AG08395 (cell line): ENCODE measurements at regions not wholly inside any gene's neighbourhood (a gene's known extent, or its start where the extent isn't known, plus 50 kb on each side); places are given as distances from the start of the nearest gene placed in this dataset.
"Not testable (repeated sequence)": the region's sequence is repeated elsewhere in the genome, so short reads cannot be mapped to it uniquely, and the experiment has no call there.

Experiments used
- DNase-seq: peaks from one replicate; pipeline ENCODE4 v3.0.0; 2012; ENCODE audit warnings: mixed read lengths, low spot score

DNA sequence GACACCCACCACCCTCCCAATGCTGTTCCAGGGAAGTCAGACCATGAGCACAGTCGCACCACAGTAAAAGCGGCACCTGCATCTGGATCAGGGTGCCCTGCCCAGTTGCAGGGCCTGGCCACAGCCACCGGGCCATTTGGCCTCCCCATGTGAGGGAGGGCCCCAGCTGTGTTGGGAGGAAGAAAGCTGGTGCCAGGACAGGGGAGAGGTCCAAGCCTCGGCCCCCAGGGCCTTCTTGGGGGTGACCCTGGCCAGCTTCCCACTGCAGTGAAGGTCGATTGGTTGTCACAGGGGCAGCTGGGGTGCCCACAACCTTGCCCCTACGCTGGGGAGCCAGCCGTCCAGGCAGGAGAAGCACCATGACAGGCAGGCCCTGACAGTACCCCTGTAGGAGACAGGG lies 183.2 kb upstream of the RAB6C start:
- DNase-seq, result no peak

DNA sequence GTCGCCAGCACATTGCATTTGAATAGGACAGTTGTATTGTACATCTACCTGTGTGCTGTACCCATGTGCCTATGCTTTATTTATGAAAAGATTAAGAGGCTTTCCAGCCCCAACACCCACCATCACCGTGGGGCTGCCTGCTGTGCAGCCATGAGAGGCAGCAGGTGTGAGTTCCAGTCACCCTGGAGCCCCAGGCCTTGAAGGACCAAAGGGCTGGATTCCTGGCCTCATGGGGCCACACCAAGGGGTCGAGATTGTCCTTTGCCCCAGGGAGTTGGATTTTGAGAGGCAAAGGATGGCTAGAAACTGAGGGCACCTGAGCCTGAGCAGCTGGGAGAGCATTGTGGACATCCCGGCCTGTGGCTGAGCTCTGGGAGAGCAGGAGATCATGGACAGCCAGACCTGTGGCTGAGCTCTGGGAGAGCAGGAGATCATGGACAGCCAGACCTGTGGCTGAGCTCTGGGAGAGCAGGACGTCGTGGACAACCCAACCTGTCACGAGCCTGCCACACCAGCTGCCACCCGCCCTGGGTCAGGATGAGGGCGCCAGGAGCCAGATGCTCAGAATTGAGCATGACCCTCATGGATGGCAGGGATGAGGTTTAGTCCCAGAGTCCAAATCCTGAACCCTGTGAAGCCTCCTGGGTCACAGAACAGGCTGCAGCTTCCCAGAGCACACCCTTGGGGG lies 182.5 kb upstream of the RAB6C start:
- DNase-seq, result no peak

DNA sequence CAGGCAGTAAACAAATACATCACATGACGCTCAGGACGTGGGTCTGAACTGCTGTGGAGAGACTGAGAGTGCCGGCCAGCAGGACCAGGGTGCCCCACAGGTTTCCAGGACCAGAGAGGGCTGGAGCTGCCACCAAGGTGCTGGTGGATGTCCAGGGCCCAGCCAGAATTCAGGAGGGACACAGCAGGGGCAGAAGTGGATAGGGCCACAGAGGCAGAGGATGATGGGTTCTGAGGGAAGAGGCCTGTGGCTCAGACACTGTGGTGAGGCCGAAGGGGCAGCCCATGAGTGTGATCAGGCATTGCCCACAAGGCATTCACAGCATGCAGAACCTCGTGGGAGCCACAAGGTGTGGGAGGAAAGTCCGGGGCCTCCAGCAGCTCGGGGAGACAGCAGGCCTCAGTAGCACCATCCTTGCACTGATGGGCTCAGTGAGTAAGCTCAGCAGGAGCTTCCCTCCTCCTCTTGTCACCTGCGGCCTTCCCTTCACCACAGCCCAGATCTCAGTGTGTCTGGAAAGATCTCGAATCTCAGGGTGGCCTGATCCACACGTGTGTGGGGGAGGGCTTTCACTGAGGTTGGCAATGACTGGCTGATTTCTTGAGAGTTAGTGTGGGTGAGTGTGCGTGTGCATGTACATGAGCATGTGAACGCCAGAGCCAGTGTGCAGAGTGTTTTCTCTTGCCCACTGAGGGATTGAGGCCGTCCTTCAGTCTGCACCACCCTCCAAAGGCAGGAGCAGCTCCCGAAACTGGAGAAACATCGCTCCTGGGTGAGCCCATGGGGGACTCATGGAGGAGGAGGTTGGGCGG lies 181.8 kb upstream of the RAB6C start:
- DNase-seq, result no peak

DNA sequence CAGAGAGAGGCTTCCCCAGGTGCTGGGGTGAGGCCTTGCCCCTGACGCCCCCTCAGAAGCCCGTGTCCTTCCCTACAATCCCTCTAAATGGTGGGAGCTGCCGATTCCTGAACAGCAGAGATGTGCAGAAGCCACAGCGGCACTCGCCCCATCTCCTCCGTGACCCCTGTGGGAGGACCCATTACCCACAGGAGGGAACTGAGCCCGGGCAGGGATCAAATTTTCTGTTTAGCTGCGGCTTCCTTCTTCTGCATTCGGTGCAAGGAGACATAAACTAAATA lies 181.2 kb upstream of the RAB6C start:
- no peak for DNase-seq

DNA sequence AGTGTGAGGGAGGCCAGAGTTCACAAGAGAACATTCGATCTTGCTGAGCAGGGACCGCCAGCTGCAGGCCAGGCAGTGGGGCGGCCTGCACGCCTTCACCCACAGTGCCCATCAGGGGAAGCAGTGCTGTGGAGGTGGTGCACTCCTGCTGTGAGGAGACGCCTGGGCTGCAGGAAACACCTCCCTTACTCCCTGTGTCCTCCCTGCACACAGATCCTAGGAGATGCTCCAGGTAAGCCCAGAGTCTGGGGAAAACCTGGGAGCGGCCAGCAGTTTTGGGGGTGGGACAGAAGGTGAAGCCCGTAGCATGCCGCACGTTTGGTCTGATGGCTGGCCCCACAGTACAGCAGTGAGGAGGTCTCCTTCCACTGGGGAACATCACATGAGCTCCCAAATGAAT lies 180.8 kb upstream of the RAB6C start:
- no peak for DNase-seq

DNA sequence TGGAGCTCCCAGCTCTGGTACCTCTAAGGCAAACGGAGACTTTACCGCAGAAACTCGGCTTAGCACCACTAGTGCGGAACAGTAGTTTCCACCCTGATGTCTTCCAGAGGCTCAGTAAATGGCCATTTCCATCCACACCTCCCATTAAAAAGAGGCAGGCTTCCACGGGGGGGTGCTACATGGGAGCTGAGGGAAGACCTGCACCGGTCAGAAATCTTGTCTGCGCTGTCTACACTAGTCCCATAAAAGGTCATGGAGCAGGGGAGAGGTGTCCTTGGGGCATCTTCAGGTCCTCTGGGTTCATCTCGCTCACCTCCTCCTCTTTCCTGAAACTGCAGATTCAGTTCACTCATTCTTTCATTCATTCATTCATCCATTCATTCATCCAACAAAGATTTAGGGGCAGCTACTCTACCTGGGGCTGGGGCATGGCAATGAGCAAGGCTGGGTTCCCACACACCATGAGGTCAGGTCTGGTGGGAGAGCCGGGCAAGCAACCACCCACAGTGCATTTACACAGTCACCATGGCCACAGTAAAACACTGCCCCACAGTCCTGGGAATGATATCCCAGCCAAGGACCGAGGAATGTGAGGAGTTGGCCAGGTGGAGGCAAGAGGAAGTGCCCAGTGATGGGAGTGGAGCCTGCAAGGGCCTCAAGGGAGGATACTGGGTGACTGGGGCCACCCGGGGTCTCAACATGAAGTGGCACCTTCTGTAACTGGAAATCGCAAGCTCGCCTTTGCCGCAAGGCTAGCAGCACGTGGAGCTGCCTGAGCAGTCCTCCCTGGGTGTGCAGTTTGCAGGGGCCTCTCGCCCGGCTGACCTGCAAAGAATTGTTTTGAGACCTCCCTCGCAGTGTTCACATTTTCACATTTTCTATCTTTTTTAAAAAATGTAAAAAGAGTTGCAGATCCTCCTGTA lies 180.2 kb upstream of the RAB6C start:
- DNase-seq, result no peak

DNA sequence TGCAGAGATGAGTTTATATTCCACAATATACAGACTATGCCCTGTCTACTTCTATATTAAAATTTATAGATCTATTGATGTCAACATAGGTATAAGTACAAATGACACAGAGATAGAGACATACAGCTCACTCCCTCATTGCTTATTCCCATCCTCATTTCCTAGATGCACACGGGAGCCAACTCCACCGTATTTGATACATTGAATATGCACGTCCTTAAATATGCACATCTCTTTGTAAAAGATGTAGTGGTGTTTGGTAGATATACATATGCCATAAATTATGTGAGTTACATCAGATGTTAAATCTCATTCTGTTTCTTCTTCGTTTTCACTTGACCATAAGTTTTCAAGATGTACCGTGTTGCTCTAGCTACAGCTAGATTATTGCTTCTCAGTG lies 179.2 kb upstream of the RAB6C start:
- no peak for DNase-seq

DNA sequence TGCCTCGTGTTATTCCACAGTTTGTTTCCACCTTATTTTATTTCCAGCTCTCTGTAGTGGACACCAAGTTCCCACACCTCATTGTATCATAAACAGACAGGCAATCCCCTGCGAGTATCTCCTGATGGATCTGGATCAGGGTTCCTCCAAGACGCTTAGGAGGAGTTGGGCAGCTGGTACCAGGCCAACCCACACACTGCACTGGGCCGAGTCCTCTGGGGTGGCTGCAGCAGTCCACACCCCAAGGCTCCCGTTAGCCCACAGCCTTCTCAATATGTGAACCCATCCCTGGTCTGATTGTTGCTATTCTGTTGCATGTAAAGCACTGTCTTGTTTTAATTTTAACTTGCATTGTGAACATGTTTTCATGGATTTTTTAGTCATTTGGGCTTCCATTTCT lies 178.8 kb upstream of the RAB6C start:
- DNase-seq, result no peak

DNA sequence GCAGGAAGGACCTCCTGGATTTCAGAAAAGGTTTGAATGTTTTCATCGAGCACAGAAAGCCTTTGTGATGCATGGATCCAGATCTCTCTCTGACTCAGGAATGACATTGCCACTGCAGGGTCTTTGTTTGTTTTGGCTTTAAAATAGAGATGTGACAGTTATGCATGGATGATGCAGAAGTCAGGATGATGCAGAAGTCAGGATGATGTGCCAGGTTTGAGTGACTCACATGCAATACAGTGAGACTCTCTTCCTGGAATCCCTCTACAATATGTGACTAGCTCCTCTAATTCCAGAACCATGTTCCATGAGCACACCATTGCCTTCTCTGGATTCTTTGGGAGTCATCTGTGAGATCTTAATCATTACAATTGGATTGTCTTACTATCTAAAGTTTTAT lies 177.9 kb upstream of the RAB6C start:
- DNase-seq, result peak; percentile 82

DNA sequence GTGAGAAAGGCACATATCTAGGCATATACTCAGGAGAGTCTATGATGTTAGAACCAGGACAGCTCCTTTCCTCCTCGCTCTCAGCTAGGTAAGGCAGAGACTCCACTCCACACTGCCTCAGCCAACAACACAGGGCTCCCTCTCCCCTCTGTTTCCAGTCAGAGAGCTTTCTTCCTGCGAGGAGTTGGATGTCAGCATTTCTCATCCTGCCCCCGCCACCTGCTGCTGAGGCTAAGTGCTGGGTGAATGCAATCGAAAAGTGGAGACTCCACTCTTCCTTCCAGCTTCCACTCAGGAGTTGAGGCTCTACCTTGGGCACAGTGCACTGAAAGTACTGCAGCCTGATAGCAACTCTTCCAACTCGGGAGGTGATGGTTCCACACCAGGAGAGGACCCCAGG lies 177.2 kb upstream of the RAB6C start:
- no peak for DNase-seq

DNA sequence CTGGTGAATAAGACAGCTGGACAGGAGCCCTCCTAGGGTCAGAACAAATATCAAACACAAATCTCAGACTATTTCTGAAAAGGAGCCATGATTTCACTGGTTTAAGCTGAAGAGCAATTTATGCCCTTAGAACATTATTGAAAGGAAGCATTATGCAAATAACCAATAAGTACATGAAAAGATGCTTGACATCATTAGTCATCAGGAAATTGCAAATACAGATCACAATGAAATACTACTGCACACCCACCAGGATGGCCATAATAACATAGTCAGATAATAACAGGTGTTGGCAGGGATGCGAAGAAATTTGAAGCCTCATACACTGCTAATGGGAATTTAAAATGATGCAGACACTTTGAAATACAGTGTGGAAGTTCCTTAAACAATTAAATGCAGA lies 176.4 kb upstream of the RAB6C start:
- no peak for DNase-seq

DNA sequence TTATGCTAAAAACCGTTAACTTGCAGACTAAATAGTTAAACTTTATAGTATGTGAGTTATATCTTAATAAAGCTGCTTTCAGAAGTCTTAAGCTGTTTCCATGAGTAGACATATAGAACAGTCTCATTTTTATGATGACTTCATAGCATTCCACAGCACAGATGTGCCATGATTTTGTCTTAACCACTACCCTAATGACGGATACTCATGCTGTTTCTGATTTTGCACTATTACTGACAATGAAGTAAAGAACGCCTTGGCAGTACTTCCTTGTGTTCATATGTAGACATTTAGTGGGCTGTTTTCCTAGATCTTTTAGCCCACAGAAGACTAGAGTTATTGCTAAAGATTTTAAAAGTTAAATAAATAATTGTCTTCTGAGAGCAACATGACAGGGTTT lies 175.6 kb upstream of the RAB6C start:
- no peak for DNase-seq

DNA sequence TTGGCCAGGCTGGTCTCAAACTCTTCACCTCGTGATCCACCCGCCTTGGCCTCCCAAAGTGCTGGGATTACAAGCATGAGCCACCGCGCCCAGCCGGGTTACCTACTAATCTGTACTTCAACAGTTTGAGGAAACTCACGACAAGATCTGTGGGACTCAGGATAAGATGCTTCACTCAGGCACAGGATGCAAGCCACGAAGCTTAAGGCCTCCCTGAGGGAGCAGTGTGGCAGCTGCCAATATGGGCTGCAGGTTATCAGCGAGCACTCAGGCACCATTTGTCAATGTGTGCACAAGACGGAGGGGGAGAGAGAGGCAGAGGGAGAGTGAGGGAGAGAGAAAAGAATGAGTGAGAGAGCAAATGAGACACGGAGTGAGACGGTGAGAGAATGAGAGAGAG lies 173.6 kb upstream of the RAB6C start:
- DNase-seq, result no peak

DNA sequence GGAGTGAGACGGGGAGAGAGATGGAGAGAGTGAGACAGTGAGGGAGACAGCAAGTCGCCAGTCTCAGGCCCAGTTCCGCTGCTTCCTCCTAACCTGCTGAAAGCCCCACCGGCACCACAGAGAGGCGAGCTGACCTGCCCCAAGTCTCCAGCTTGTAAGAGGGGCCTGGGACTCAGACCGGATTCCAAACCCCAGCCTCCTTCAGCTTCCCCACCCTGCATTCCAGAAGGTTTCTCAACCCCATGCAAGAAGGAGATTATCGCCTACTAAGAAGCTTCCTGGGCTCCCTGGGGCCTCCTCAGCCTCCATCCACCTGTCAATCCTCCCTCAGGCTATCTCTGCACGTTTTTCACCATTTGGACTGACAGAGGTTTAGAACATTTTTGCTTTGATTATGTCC lies 173.1 kb upstream of the RAB6C start:
- no peak for DNase-seq

DNA sequence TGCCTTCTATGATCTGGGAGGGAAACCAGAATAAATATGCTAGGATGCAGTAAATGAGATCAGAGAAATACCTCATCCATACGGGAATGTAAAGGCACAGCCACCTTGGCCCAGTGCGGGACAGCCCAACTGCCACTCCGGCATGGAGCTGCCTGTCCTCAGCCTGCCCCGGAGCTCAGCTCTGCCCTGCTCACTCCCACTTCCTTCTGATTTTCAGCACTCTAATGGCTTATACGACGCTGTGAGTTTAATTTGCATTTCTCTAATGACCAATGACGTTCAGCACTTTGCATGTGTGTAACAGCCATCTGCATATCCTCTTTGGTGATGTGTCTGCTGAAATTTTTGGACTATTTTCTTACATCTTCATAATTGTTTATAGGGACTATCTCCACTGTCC lies 172.5 kb upstream of the RAB6C start:
- DNase-seq, result no peak

DNA sequence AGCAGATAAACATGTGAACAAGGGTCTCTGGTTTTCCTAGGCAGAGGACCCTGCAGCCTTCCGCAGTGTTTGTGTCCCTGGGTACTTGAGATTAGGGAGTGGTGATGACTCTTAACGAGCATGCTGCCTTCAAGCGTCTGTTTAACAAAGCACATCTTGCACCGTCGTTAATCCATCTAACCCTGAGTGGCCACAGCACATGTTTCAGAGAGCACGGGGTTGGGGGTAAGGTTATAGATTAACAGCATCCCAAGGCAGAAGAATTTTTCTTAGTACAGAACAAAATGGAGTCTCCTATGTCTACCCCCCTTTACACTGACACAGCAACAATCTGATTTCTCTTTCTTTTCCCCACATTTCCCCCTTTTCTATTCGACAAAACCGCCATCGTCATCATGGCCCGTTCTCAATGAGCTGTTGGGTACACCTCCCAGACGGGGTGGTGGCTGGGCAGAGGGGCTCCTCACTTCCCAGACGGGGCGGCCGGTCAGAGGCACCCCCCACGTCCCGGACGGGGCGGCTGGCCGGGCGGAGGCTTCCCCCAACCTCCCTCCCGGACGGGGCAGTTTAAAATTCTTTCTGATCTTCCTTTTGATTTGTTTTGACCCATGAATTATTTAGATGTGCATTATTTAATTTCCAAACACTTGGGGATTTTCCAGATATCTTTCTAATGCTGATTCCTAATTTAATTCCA lies 171.7 kb upstream of the RAB6C start:
- not testable (repeated sequence) for DNase-seq

DNA sequence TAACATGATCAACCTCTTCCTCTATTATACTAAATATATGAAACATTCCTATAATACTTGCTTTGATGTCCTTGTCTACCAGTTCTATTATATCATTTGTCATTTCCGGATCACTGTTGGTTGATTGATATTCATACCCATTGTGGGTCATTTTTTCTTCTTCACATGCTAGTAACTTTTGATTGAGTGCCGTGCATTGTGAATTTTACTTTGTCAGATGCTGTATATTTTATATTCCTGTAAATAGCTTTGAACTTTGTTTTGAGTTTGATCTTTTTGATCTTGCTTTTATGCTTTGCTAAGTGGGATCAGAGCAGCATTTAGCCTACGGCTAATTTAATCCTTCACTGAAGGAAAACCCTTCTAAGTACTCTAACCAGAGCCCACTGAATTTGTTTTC lies 168.9 kb upstream of the RAB6C start:
- no peak for DNase-seq

DNA sequence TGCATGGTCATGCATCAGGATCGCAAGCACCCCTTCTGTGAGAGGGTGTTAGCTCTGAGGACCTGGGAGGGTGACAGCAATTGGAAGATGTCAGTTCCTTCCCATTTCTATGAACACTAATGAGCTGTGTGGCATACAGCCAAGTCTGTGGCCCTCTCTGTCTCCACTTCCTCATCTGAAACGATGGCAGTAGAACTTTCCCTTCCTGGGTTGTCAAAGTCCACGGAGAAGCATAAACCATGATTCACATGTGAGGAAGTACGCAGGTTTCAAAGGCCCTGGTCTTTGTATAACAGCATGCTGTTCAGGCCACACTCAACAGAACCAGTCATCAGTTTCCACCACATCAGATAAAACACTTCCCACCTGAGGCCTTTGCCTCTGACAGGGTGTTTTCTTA lies 167.4 kb upstream of the RAB6C start:
- DNase-seq, result no peak

DNA sequence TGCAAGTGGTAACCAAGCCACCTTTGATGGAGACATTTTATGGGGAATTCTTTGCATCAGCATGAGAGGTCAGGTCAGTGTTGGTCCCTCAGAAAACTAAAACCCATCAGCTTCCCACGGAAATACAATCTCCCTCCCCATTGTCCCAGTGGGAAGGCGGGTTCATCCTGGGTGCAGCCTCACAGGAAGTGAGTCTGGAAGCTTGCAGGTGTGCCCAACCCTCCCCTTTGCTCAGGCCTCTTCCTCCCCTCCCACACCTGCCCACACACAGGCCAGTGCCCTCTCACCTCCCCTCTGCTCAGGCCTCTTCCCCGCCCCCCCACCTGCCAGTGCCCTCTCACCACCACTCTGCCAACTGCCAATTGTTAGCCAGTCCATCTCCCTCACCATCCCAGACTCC lies 166.8 kb upstream of the RAB6C start:
- no peak for DNase-seq

DNA sequence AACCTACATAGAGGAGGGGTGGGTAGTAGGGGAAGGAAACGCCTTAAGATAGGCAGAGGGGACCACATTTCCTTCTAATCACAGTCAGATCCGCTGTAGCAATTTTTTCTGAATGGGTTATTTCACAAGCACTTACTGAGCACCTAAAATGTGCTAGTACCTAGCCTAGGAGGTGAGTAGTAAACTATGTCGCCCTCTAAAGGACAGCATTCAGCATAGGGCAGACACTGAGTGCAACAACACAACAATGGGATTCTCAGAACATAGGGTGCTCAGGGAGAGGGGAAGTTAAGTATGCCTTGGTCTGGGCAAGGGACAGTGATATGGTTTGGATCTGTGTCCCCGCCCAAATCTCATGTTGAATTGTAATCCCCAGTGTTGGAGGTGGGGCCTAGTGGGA lies 166.1 kb upstream of the RAB6C start:
- DNase-seq, result no peak

DNA sequence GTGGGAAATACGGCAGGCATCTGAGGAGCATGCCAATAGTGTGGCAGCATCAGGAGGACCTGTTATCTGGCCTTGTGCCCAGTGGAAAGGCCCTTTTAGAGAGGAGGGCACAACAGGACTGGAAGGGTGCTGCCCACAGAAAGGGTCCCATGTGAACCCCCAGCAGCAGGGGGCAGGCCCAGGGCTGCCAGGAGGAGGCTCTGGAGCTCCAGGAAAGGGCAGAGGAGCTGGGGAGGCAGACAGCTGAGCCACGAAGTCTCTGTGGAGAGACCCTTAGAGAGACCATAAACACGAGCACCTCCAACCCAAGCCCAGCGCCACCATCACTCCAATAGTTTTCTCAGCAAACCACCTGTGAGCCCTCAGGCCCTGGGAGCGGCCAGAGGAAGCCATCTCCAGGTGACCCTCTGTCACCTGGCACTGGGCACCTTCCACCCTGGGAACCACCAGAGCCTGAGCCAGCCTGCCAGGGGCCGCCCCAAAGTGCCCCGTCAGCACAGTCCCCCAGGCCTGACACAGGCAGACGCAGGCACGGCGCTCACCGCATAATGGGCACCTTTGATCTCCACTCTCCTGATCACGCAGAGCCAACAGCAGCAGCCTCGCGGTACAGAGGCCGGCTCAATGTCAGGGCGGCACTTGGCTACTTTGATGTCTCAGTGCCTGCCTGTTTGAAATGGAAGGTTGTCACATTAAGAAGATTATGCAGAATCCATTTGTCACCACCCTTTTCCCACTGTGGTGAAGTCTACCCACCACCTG lies 162.5 kb upstream of the RAB6C start:
- no peak for DNase-seq

DNA sequence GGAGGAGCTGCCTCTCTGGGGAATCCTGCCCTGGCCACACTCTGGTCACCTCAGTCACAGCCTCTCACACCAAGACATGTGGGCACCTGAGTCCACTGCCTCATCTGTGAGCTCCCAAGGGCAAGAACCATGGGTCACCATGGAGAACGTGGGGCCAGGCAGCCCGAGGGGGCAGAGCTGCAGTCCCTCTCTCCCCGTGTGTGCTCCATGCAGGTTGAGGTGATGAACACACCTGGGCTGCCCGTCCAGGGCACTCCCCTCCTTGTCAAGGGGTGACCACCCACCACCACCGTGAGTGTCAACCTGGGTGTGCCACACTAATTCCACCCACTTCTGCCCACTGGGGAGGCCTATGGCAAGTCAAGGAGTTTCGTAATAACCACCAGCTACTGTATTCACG lies 159.6 kb upstream of the RAB6C start:
- DNase-seq, result no peak
